Hepatocyte (in vitro differentiated cells): ENCODE measurements at regions not wholly inside any gene's neighbourhood (a gene's known extent, or its start where the extent isn't known, plus 50 kb on each side); places are given as distances from the start of the nearest gene placed in this dataset.

ENCODE experiments used
- DNase-seq: peaks from one replicate; pipeline ENCODE4 v3.0.0-alpha.2; 2016; ENCODE audit warnings: low spot score
- H2AFZ ChIP-seq: fragments of 200-600 bp; sonication (generic); 2 replicates; pipeline ENCODE4 v1.6.0; 2016; ENCODE audit warnings: antibody characterized with exemption, mild to moderate bottlenecking
- H3K27ac ChIP-seq: fragments of 200-600 bp; sonication (generic); 2 replicates; pipeline ENCODE4 v1.5.1; 2016; ENCODE audit warnings: mild to moderate bottlenecking
- H3K27me3 ChIP-seq: fragments of 200-600 bp; sonication (generic); 2 replicates; pipeline ENCODE4 v1.6.1; 2016
- H3K36me3 ChIP-seq: fragments of 200-600 bp; sonication (generic); replicated peaks from 2 replicates; pipeline ENCODE4 v1.5.1; 2016; ENCODE audit warnings: low read depth; ENCODE audit not compliant: insufficient read depth
- H3K4me1 ChIP-seq: fragments of 200-600 bp; sonication (generic); 2 replicates; pipeline ENCODE4 v1.5.1; 2016; ENCODE audit warnings: mild to moderate bottlenecking, moderate library complexity; ENCODE audit not compliant: insufficient read depth
- H3K4me2 ChIP-seq: fragments of 200-600 bp; sonication (generic); 2 replicates; pipeline ENCODE4 v1.6.0; 2016
- H3K4me3 ChIP-seq: fragments of 200-600 bp; sonication (generic); 2 replicates; pipeline ENCODE4 v1.5.1; 2016; ENCODE audit warnings: mild to moderate bottlenecking
- H3K79me2 ChIP-seq: fragments of 200-600 bp; sonication (generic); 2 replicates; pipeline ENCODE4 v1.6.0; 2017; ENCODE audit warnings: mild to moderate bottlenecking
- H3K9me2 ChIP-seq: fragments of 200-600 bp; sonication (generic); replicated peaks from 2 replicates; pipeline ENCODE4 v1.6.0; 2017; ENCODE audit warnings: mild to moderate bottlenecking; ENCODE audit not compliant: insufficient read depth
- H3K9me3 ChIP-seq: fragments of 200-600 bp; sonication (generic); 2 replicates; pipeline ENCODE4 v1.5.1; 2016; ENCODE audit warnings: low read depth, mild to moderate bottlenecking
- H4K20me1 ChIP-seq: fragments of 200-600 bp; sonication (generic); 2 replicates; pipeline ENCODE4 v1.6.0; 2016; ENCODE audit warnings: mild to moderate bottlenecking; ENCODE audit not compliant: insufficient read depth, poor library complexity, severe bottlenecking
- EZH2 ChIP-seq: fragments of 200-600 bp; sonication (generic); IDR thresholded peaks from 2 replicates; pipeline ENCODE4 v1.6.1; 2016; ENCODE audit warnings: antibody characterized with exemption, mild to moderate bottlenecking, borderline replicate concordance
- EZH2phosphoT487 ChIP-seq: fragments of 200-600 bp; sonication (generic); IDR thresholded peaks from one replicate; pipeline ENCODE4 v1.6.1; 2018; ENCODE audit warnings: antibody characterized with exemption, mild to moderate bottlenecking, low read depth, moderate library complexity; ENCODE audit not compliant: unreplicated experiment, severe bottlenecking
- WGBS: methylation state at CpG from one replicate; pipeline ENCODE4 v1.1.6; 2016; ENCODE audit warnings: low lambda C conversion rate; ENCODE audit errors: missing lambda C conversion rate; 5-methylcytosine and 5-hydroxymethylcytosine counted together
- TF ChIP-seq, protein P1 (sequence below): fragments of 200-600 bp; sonication (generic); IDR thresholded peaks from 2 replicates; pipeline ENCODE4 v1.5.1; 2016; ENCODE audit warnings: antibody characterized with exemption, mild to moderate bottlenecking; ENCODE audit not compliant: poor library complexity

DNA sequence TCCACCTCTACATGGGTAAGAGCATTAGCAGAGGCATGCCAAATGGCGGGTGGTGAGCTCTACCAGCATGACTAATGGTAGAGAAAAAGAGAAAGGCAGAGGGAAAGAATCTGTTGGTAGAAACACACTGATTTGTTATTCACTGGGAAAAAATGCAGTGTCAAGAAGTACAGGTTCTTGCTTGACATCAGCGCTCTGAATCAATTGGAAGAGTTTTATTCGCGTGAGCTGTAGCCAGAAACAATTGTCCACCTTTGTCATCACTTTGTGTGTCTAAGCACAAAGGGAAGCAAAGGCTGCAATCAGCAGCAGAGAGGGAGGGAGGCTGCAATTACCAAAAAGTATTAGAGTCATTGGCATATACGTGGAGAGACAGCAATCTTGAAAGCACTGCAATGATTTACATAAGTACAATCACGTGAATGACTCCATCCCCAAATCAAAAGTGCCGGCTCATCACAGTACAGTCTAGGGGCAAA is 67.7 kb upstream of the HS3ST1 start:
- H3K27me3 ChIP-seq, result no peaks in the 10 kb centered on the region
- H3K4me1 ChIP-seq, result no peaks in the 10 kb centered on the region
- no peak overlapping the region for H3K4me2 ChIP-seq
- no peaks in the 10 kb centered on the region for H3K9me2 ChIP-seq
- H2AFZ ChIP-seq, result no peak overlapping the region
- no peak overlapping the region for H3K4me3 ChIP-seq
- no peaks in the 10 kb centered on the region for H3K9me3 ChIP-seq
- DNase-seq, result no peak
- WGBS, result 84% methylated on average over 7 of the region's 7 CpGs
- no peaks in the 10 kb centered on the region for H3K36me3 ChIP-seq
- no peaks in the 10 kb centered on the region for H4K20me1 ChIP-seq
- no peak overlapping the region for H3K27ac ChIP-seq
- H3K79me2 ChIP-seq, result no peaks in the 10 kb centered on the region
- TF ChIP-seq EZH2 (no peak), EZH2phosphoT487 (no peak)
- TF ChIP-seq, protein P1, sequence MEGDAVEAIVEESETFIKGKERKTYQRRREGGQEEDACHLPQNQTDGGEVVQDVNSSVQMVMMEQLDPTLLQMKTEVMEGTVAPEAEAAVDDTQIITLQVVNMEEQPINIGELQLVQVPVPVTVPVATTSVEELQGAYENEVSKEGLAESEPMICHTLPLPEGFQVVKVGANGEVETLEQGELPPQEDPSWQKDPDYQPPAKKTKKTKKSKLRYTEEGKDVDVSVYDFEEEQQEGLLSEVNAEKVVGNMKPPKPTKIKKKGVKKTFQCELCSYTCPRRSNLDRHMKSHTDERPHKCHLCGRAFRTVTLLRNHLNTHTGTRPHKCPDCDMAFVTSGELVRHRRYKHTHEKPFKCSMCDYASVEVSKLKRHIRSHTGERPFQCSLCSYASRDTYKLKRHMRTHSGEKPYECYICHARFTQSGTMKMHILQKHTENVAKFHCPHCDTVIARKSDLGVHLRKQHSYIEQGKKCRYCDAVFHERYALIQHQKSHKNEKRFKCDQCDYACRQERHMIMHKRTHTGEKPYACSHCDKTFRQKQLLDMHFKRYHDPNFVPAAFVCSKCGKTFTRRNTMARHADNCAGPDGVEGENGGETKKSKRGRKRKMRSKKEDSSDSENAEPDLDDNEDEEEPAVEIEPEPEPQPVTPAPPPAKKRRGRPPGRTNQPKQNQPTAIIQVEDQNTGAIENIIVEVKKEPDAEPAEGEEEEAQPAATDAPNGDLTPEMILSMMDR, result no peak

DNA sequence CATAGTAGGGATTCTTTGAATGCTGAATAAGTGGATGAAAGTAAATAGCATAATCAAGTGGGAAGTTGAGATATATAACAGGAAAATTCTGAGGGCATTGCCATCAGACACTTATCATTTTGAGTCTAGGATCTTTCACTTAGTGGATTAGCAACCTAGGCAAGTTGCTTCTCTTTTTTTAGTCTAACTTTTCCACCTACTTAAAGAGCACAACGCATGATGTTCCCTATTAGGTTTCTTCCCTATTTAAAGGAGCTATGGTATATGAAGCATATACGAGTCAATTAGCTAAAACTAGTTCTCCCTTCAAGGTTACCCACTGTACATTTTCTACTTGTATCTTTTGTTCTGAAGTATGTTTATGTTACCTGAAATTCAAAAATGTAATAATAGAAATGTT is 67.1 kb upstream of the HS3ST1 start:
- Histone ChIP-seq H3K9me2 (no peaks in the 10 kb centered on the region), H2AFZ (no peak overlapping the region), H3K4me3 (no peak overlapping the region), H3K4me1 (no peaks in the 10 kb centered on the region), H3K36me3 (no peaks in the 10 kb centered on the region), H3K27me3 (no peaks in the 10 kb centered on the region), H4K20me1 (no peaks in the 10 kb centered on the region), H3K27ac (no peak overlapping the region), H3K79me2 (no peaks in the 10 kb centered on the region), H3K9me3 (no peaks in the 10 kb centered on the region), H3K4me2 (no peak overlapping the region)
- no peak for DNase-seq
- TF ChIP-seq EZH2 (no peak), EZH2phosphoT487 (no peak)
- TF ChIP-seq, protein P1, result no peak
- 97% methylated on average over 2 of the region's 2 CpGs for WGBS

DNA sequence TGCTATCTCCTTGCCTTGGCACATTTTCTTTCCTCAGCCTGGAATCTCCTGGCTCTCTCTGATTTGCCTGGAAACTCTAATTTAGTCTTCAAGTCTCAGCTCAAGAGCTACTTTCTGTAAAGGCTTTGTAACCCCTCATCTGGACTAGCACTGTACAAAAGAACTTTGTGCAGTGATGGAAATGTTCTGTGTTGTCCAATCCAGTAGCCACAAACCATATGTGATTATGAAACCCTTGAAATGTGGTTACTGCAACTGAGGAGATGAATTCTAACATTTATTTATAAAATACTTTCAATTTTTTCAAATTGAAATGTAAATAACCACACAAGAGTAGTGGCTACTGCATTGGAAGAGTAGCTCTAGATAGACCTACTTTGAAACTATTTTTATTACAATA is 66.6 kb upstream of the HS3ST1 start:
- Histone ChIP-seq H4K20me1 (no peaks in the 10 kb centered on the region), H3K79me2 (no peaks in the 10 kb centered on the region), H3K4me1 (no peaks in the 10 kb centered on the region), H3K27ac (no peak overlapping the region), H3K9me3 (no peaks in the 10 kb centered on the region), H3K4me2 (no peak overlapping the region), H3K27me3 (no peaks in the 10 kb centered on the region), H3K9me2 (no peaks in the 10 kb centered on the region), H3K36me3 (no peaks in the 10 kb centered on the region), H3K4me3 (no peak overlapping the region), H2AFZ (no peak overlapping the region)
- DNase-seq, result no peak
- no peak for TF ChIP-seq EZH2phosphoT487
- no peak for TF ChIP-seq EZH2
- TF ChIP-seq, protein P1, result no peak

DNA sequence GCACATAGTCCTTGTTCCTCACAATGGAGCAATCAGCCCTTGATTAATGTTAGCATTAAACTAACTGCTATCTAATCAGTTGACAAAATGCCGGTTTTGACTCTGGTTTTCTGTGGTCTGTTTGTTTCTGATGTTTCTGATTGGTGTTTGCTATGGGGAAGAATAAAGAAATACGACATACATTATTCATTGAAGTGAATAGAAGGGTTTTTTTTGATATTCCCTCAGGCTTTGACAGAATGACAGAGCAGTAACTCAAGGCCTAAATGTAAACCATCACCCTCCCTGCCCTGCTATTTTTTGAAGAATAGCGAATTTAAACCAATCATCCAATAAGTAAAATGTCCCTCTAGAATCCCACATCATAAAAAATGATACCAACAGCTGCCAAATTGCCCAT is 65.5 kb upstream of the HS3ST1 start:
- H3K4me1 ChIP-seq, result no peaks in the 10 kb centered on the region
- no peaks in the 10 kb centered on the region for H3K27me3 ChIP-seq
- no peak overlapping the region for H3K27ac ChIP-seq
- no peaks in the 10 kb centered on the region for H3K79me2 ChIP-seq
- no peaks in the 10 kb centered on the region for H3K9me3 ChIP-seq
- H3K4me3 ChIP-seq, result no peak overlapping the region
- TF ChIP-seq EZH2, result no peak
- TF ChIP-seq, protein P1, result no peak
- no peak for TF ChIP-seq EZH2phosphoT487
- H3K9me2 ChIP-seq, result no peaks in the 10 kb centered on the region
- no peaks in the 10 kb centered on the region for H4K20me1 ChIP-seq
- 62% methylated on average over 3 of the region's 3 CpGs for WGBS
- no peak overlapping the region for H2AFZ ChIP-seq
- DNase-seq, result no peak
- no peak overlapping the region for H3K4me2 ChIP-seq
- no peaks in the 10 kb centered on the region for H3K36me3 ChIP-seq
